ENCODE measurements at regions not wholly inside any gene's neighbourhood (a gene's known extent, or its start where the extent isn't known, plus 50 kb on each side); places are given as distances from the start of the nearest gene placed in this dataset.

- Histone ChIP-seq H4K20me1 (ENCODE audit: insufficient read depth) (no peaks in the 10 kb centered on the region), H3K9ac (no peak overlapping the region), H3K27ac (no peak overlapping the region), H3K4me2 (no peak overlapping the region), H3K27me3 (ENCODE audit: insufficient read depth, low read depth) (no peaks in the 10 kb centered on the region), H3K4me1 (ENCODE audit: low read depth, poor library complexity, severe bottlenecking) (peaks cover 9% of the 10 kb centered on the region), H3K36me3 (ENCODE audit: insufficient read depth) (no peaks in the 10 kb centered on the region), H3K4me3 (IDR thresholded peaks at IDR 0.05; ENCODE audit: insufficient read depth, low read depth, low read length) (no peak overlapping the region), H3K79me2 (ENCODE audit: insufficient read depth, low read depth) (no peaks in the 10 kb centered on the region), H2AFZ (ENCODE audit: low read depth) (no peak overlapping the region)
- no peak for TF ChIP-seq CTCF (conservative IDR thresholded peaks at IDR 0.05; ENCODE audit: low read depth, low read length)
Measured at GRCh38 chr5:110088676-110089436, 399.1 kb downstream of the MAN2A1 start.

- Histone ChIP-seq H3K4me2 (no peak overlapping the region), H3K36me3 (ENCODE audit: insufficient read depth) (no peaks in the 10 kb centered on the region), H3K4me1 (ENCODE audit: low read depth, poor library complexity, severe bottlenecking) (peaks cover 20% of the 10 kb centered on the region), H3K27ac (no peak overlapping the region), H3K79me2 (ENCODE audit: insufficient read depth, low read depth) (no peaks in the 10 kb centered on the region), H3K9ac (no peak overlapping the region), H3K4me3 (IDR thresholded peaks at IDR 0.05; ENCODE audit: insufficient read depth, low read depth, low read length) (no peak overlapping the region), H4K20me1 (ENCODE audit: insufficient read depth) (no peaks in the 10 kb centered on the region), H3K27me3 (ENCODE audit: insufficient read depth, low read depth) (no peaks in the 10 kb centered on the region), H2AFZ (ENCODE audit: low read depth) (no peak overlapping the region)
- TF ChIP-seq CTCF (conservative IDR thresholded peaks at IDR 0.05; ENCODE audit: low read depth, low read length), result no peak
Measured at GRCh38 chr5:110092955-110093785, 403.4 kb downstream of the MAN2A1 start.

- no peak overlapping the region for H3K9ac ChIP-seq
- H3K4me2 ChIP-seq, result no peak overlapping the region
- H3K27me3 ChIP-seq (ENCODE audit: insufficient read depth, low read depth), result no peaks in the 10 kb centered on the region
- H2AFZ ChIP-seq (ENCODE audit: low read depth), result no peak overlapping the region
- no peaks in the 10 kb centered on the region for H3K79me2 ChIP-seq (ENCODE audit: insufficient read depth, low read depth)
- no peak overlapping the region for H3K27ac ChIP-seq
- no peaks in the 10 kb centered on the region for H3K36me3 ChIP-seq (ENCODE audit: insufficient read depth)
- H3K4me3 ChIP-seq (IDR thresholded peaks at IDR 0.05; ENCODE audit: insufficient read depth, low read depth, low read length), result no peak overlapping the region
- peaks cover 20% of the 10 kb centered on the region for H3K4me1 ChIP-seq (ENCODE audit: low read depth, poor library complexity, severe bottlenecking)
- H4K20me1 ChIP-seq (ENCODE audit: insufficient read depth), result no peaks in the 10 kb centered on the region
- no peak for TF ChIP-seq CTCF (conservative IDR thresholded peaks at IDR 0.05; ENCODE audit: low read depth, low read length)
Measured at GRCh38 chr5:110094109-110094508, 404.4 kb downstream of the MAN2A1 start.

GRCh38 chr5:110094548-110094947 lies 404.8 kb downstream of the MAN2A1 start:
- Histone ChIP-seq H3K4me2 (no peak overlapping the region), H3K79me2 (ENCODE audit: insufficient read depth, low read depth) (no peaks in the 10 kb centered on the region), H3K36me3 (ENCODE audit: insufficient read depth) (no peaks in the 10 kb centered on the region), H3K27ac (no peak overlapping the region), H3K4me1 (ENCODE audit: low read depth, poor library complexity, severe bottlenecking) (peaks cover 20% of the 10 kb centered on the region), H3K9ac (no peak overlapping the region), H4K20me1 (ENCODE audit: insufficient read depth) (no peaks in the 10 kb centered on the region), H3K4me3 (IDR thresholded peaks at IDR 0.05; ENCODE audit: insufficient read depth, low read depth, low read length) (no peak overlapping the region), H3K27me3 (ENCODE audit: insufficient read depth, low read depth) (no peaks in the 10 kb centered on the region), H2AFZ (ENCODE audit: low read depth) (no peak overlapping the region)
- TF ChIP-seq CTCF (conservative IDR thresholded peaks at IDR 0.05; ENCODE audit: low read depth, low read length), result no peak

Data from KMS-11 (cell line).